ENCODE measurements at regions not wholly inside any gene's neighbourhood (a gene's known extent, or its start where the extent isn't known, plus 50 kb on each side); places are given as distances from the start of the nearest gene placed in this dataset.
"Not testable (repeated sequence)": the region's sequence is repeated elsewhere in the genome, so short reads cannot be mapped to it uniquely, and the experiment has no call there.

DNA sequence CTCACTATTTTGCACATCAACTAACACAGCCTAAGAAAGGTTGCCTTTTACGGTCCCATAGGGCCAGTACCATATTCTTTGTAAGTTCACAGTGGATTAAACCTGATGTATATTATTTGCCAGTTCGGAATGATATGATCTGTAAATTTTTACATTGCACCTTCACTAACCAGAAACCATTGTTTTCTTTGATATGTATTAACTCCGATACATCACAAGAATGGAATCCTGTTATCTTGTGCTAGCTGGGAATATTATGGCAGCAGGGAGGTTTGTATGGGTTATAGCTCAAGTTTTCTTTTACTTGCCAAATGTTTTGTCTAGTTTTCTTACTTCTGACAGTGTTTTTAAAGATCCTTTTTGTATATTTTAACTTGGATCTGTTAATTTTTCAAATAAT lies 51.4 kb upstream of the S1PR1 start:
- DNase-seq (ENCODE audit: low read depth), result no peak

DNA sequence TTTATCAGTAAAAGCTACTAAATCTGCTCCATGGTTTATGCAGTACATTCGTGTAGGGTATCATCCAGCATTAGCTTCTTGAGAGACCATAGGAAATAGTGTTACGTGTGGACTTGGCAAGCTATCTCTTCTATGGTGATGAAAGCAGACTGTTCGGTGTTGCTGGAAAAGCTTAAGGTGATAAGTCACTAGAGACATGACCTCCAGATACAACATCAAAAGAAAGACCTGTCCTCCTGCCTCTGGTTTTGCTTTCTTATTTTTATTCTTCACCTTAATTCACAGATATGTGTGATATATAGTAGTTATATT lies 53.5 kb upstream of the S1PR1 start:
- no peak for DNase-seq (ENCODE audit: low read depth)

DNA sequence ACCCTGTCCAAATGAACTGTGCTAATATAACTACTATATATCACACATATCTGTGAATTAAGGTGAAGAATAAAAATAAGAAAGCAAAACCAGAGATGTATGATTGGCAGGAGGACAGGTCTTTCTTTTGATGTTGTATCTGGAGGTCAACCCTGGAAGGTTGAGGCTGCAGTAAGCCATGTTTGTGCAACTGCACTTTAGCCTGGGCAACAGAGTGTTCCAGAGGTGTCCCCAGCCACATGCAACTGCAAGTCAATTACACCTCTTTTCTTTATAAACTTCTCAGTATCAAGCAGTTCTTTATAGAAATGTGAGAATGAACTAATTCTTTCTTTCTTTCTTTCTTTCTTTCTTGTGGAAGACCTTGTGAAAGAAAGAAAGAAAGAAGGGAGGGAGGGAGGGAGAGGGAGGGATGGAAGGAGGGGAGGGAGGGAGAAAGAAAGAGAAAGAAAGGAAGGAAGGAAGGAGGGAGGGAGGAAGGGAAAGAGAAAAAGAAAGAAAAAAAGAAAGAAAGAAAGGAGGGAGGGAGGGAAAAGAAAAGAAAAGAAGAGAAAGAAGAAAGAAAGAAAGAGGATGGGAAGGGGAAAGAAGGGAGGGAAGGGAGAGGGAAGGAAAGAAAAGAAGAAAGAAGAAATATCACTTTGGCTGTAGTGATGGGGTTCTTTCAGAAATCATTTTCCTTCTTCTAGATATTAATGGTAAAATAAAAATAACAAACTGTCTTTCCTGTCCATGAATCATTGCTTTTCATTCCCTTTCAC lies 54.0 kb upstream of the S1PR1 start:
- no peak for DNase-seq (ENCODE audit: low read depth)

DNA sequence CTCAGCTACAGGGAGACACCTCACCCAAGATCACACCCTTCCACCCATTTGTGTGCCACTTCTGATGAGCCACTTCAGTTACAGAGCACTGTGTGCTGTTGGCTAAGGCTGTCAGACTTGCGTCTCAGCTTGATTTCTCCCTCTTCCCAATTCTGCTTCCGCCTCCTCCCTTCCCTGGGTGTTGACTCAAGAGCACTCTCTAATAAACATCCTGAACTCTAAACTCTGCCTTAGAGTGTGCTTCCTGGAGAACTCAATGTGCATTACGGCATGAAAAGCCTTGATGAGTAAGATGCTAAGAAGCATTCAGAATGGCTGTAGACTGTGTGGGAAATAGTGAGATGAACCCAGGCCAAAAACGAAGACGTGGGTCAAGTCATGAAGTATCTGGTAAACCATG lies 54.9 kb upstream of the S1PR1 start:
- DNase-seq (ENCODE audit: low read depth), result no peak

DNA sequence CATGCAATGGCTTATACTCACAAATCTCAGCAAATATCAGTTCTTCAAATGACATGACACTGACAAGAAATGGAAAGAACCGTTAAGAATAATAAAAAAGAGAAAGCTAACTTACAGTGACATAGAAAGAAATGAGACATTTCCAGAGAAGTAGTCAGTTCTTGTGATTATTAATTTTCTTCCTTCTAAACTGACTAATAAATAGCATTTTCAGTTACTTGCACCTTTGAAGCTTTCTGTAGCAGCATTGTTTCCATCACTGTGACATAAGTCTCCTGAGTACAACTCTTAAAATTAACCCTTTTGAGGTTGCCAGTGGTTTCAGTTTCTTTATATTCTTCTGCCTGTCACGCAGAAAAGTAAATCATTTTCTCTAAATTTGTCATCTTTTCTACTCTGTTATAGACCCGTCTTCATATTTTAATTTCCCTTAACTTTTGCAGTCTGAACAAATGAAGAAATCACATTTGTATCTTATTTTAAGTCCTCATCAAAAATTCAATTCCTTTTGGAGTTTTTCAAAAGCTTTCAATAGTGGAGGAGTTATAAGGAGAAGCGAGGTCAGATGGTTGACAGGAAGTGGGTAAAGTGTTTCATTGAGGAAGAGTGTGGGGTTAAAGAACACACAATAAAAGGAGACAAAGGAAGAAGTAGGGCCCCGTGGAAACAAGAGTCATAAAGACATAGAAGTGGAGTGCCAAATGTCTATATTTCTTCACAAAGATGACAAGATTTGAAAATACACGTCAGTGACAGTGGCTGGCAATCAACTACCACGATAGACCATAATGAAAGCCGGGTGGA lies 57.9 kb upstream of the S1PR1 start:
- no peak for DNase-seq (ENCODE audit: low read depth)

DNA sequence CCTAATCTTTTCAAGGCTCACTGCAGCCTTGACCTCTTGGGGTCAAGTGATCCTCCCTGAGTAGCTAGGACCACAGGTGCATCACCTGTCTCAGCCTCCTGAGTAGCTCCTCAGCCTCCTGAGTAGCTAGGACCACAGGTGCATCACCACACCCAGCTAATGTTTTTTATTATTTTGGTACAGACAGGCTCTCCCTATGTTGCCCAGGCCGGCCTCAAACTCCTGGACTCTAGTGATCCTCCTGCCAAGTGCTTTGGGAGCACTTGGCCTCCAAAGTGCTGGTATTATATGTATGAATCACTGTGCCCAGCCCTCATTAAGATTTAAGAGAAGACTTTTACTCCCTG lies 58.5 kb upstream of the S1PR1 start:
- DNase-seq (ENCODE audit: low read depth), result no peak

DNA sequence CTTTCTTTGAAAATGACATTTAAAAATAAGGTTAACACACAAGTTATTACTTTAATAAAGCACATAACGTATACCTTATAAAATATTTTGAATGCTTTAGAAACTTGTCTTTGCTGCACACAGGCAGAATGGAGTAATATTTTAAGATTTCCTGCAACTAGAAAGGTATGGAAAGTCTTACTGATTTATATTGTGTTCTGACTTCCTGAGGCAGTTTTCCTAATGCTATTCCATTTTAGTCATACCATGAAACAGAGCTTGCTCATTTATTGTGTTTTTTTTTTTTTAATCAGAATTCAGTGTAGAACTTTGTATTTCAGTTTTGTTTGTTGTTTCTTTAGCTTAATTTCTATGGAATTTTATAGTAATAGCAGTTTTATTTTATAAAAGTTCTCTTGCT lies 60.9 kb upstream of the S1PR1 start:
- DNase-seq (ENCODE audit: low read depth), result no peak

DNA sequence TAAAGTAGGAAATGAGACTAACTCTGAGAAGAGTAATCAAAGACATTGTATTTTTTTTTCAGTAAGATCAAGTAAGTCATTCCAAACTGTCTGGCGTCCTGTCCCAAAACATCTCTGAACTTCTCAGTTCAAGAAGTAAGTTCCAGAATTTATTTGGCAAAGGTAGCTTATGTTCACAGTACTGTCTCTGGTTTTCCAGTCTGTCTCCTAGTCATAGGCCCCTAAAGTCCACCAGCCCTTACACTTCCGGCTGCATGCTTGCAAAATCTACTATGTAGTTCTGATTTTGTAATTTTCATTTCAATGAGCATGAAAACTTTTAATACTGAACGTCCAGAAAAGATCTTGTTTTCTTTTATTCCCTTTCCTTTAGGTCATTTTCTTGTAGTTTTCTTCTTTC lies 61.4 kb upstream of the S1PR1 start:
- DNase-seq (ENCODE audit: low read depth), result no peak

DNA sequence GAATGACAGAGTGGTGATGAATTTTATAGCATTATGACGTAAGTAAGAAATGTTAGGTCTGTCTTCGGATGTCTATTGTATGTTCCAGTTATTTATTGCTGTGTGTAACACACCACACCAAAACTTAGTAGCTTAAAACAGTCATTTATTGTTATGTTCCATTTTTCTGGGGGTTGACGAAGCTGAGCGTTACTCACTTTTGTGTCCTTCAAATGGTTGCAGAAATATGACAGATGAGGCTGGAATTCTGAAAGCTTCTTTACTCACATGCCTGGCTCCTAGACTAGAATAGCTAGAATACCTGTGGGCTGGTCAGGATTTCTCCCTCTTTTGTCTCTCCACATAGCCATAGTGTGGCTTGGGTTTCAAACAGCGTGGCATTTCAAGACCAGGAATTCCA lies 62.1 kb upstream of the S1PR1 start:
- DNase-seq (ENCODE audit: low read depth), result no peak

DNA sequence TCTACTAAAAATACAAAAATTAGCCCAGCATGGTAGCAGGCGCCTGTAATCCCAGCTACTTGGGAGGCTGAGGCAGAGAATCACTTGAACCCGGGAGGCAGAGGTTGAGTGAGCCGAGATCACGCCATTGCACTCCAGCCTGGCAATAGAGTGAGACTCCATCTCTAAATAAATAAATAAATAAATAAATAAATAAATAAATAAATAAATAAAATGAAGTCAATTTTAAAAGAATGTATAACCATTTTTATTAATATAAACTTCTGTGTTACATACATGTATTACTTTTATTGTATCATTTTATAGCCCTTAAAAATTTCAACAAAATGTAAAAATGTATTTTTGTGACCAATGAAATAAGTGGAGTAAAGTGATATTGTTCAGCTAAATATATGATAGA lies 62.5 kb upstream of the S1PR1 start:
- DNase-seq (ENCODE audit: low read depth), result not testable (repeated sequence)

DNA sequence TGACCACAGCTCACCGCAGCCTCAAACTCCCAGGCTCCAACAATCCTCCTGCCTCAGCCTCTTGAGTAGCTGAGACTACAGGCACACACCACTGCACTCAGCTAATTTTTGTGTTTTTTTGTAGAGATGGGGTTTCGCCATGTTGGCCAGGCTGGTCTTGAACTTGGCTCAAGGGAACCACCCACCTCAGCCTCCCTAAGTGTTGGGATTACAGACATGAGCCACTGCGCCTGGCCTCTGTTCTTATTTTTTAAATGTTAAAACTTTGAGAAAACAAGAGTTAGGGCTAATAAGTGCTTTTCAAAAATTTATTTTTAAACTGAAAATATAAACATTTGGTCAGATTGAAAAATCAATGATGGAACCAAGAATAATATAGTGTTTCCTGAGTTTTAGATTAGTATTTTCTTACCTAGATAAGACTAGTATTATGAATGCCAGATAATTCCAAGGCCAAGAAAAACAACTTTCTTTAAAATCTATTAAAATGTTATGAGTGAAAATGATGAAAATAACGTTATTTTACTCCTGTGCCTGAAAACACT lies 66.2 kb upstream of the S1PR1 start:
- no peak for DNase-seq (ENCODE audit: low read depth)

DNA sequence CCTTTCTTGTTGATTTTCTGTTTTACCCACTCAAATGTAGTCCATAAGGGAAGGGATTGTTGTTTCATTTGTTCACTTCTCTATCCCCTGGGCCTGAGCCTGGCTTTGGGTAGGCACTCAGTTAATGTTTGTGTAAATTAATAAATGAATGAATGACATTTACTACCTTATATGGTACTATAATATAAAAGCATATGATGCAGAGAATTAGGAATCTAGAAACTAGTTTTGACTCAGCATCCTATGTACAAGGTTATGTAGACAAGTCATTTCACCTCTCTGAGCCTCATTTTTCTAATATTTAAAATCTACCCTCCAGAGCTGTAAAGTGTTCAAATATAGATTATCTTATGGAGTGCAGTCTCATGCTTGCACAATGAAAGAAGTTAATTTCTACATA lies 68.9 kb upstream of the S1PR1 start:
- no peak for DNase-seq (ENCODE audit: low read depth)

DNA sequence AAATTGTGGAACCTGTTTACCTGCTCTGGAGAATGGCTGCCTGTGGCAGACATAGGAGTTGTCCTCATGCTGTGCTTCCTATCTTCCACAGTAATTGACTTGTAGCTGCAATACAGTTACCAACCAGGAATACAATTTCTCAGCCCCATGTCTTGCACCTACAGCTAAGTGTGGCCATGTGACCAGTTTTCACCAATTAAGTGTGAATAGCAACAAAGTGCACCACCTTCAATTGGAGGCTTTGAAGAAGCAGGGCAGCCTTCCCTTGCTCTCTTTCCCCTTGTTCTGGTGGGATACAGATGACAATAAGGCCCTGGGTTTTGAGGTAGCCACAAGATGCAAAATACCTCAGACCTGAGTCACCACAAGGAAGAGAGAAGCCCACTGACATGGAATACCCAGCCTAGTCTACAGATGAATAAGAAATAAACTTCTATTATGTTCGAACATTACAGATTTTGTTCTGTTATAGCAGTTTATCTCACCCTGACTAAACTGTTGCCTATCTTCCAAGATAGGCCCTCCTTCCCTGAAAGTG lies 70.2 kb upstream of the S1PR1 start:
- DNase-seq (ENCODE audit: low read depth), result no peak

DNA sequence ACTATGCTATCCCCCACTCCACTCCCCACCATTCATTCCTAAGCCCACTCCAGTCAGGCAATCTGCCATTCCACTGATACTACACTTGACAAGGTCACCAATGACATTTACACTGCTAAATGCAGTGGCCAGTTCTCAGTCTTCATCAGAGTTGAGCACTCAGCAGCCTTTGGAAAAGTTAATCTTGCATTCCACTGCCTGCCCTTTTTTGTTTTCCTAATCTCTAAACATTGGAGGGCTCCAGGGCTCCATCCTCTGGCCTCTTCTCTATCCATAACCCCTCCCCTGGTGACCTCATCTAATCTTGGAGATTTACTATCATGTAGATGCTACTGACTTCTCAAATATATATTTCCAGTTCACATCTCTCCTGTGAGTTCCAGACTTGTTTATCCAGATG lies 70.9 kb upstream of the S1PR1 start:
- no peak for DNase-seq (ENCODE audit: low read depth)

DNA sequence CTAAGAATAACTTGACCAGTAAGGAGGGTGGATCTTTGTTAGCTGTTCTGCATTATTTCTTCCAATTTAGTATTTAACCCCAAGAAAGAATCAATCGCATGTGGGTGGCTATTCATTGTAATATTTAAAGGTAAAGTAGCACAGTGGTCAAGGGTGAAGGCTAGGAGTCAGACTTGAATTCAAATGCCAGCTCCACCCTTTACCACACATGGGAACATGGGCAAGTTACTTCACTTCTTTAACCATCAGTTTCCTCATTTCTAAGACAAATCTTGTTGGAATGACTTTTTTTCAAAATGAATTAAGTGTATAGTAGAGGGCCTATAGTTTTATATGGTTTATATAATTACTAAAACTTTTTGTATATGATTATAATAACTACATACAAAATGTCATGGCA lies 71.3 kb upstream of the S1PR1 start:
- DNase-seq (ENCODE audit: low read depth), result no peak

DNA sequence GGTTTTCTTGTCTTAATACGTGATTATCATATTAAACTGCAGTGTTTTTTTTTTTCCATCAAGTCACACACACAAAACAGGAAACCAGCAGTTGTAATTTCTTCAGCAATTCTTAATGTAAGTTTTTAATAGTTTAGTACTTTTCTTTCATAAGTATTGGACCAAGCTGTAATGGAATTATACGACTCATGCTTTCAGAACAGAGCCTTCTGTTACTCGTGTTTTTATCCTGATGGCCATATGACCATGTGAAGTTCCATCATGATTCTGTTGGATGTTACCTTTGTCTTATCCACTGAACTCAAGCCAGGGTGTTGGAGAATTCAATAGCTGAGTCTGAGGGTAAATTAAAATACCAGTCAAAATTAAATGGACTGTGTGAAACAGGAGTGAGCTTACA lies 72.0 kb upstream of the S1PR1 start:
- DNase-seq (ENCODE audit: low read depth), result no peak

DNA sequence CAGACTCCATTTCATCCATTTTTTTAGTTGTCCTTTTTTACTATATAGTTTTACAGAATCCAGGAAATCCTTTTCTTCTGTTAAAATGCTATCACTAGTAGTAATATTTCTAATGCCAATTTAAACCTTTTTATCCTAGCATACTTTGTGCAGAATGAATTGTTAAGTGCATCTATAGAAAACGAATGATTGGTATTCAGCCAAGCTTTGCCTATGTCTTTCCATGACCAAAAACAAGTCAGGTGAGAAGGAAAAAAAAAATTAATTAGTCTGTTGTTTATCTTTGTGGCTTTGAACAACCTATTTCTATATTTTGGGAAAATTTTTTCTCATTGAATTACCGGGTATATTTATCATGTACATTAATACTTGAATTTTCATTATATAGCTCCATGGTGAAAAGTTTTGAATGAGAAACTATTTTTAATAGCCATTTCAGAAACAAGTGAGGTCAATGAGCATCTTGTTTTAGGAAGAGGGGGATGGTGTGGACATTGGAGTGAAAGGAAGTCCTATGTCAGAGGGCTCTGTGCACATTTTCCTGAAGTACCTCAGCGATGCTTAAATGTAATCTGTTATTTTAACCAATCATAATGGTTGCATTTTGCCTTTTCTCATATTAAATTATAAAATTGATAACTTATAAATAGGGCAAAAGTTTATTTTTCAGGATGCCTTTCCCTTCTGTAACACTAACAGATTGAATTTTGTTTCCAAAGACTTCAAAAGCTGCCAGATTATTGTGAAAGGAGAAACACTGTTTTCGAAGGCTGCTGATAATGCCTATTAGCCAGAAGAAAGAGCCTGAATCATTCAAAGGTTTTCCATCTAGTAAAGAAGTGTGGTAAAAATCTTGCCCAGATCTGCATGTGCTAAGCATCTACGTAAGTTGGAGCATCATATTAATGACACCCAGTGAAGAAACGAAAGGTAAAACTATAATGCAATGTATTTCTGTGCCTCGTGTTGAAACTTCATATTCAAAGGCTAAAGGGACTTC lies 73.8 kb upstream of the S1PR1 start:
- no peak for DNase-seq (ENCODE audit: low read depth)

DNA sequence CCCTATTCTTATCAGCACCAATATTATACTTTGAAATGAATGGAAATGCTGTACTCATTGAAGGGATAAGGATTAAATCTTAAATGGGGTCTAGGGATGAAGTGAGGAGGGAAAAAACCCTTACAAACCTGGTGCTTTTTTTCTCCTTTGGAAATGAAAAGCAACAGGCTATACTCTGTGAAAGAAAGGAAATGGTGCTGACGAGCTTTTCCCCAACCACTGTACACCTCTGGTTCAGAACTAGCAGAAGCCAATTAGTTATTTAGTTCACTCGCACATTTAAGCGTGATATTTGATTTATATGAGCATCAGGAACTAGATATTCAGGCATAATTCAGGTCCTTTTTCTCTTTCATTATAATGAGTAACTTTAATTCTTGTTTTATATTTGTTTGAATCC lies 74.5 kb upstream of the S1PR1 start:
- no peak for DNase-seq (ENCODE audit: low read depth)

DNA sequence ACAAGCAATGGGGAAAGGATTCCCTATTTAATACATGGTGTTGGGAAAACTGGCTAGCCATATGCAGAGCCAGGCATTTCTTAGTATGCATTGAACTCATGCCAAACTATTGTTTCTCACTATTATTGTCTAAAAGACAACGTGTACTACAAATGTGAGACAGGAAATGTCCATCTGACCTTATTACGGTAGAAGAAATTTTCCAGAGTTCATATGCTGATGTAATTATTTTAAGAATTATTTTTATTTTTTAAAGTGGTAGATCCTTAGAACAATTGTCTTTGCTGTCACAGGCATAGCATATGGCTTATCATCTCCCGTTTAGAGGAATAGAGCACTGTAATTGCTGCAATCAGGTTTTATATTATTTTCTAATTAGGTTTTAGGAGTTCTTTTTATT lies 75.2 kb upstream of the S1PR1 start:
- DNase-seq (ENCODE audit: low read depth), result no peak

DNA sequence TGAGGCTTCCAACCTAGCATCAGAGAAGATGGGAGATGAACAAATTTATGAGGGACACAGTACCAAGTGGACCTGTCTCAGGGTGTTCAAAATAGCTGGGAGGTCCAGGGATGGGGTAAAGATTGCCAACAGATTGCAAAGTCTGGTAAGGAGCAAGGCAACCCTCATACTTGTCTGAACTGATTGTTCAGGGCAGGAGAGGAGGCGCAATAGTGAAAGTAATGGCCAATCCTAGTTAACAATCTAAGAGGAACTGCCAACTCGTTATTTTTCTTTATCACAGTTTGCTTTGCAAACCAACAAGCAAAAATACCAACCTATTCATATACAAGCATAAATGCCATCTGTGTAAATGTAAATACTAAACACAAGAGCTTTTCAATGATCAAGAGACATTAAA lies 78.4 kb upstream of the S1PR1 start:
- DNase-seq (ENCODE audit: low read depth), result no peak

DNA sequence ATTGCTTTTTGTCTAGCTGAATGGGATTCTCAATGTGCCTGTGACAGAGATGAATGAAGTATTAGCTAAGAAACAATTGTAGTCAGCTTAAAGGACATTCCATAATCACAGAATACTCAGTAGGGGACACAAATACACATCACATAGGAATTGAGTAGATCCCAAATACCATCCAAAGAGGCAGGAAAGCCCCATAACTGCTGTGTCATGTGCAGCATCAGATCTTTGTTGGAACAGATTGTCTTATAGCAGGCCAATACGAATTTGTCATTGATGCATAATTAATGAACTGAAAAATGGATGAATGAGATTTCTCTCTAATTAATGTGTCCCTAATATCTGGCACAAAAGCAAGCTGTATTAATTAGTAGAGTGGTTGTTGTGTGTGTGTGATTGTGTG lies 82.3 kb upstream of the S1PR1 start:
- DNase-seq (ENCODE audit: low read depth), result no peak

DNA sequence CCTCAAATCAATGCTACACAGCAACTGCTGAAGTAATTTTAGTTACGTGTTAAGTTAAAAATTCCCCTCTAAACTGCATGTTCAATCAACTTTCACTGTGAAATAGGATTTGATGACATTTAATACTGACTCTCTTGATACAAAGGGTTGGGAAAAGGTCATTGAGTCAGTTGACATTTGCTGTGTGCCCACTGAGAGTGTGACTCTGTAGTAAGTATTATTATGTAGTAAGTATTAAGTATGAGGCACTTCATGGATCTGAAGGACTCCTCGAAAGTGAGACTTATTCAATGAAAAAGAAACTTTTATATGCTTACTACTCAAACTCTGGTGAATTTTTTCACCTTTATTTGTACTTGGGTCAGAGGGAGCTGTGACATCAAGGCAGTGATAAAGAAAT lies 83.1 kb upstream of the S1PR1 start:
- no peak for DNase-seq (ENCODE audit: low read depth)
